Endothelial cell of umbilical vein (primary cell): ENCODE measurements at regions not wholly inside any gene's neighbourhood (a gene's known extent, or its start where the extent isn't known, plus 50 kb on each side); places are given as distances from the start of the nearest gene placed in this dataset.

Experiments
- BruUV-seq: library from RNA; stranded (reverse); fragments of 400-500 nt; replicated peaks from 2 replicates; lab custom pipeline; 2021; lab: Mats Ljungman, UMichigan
- CTCF ChIA-PET: fragments of 300-600, 350-600 bp; sonication (Branson Sonifier 250); formaldehyde crosslinking; loops from one replicate; lab custom pipeline; 2021; ENCODE audit warnings: antibody characterized with exemption, inconsistent platforms; lab: Charles Lee
- POLR2A ChIA-PET: fragments of 300-600, 350-600 bp; sonication (Branson Sonifier 250); formaldehyde crosslinking; loops from one replicate; lab custom pipeline; 2021; ENCODE audit warnings: antibody characterized with exemption, inconsistent platforms; lab: Charles Lee
- DNase-seq: peaks from one replicate; pipeline ENCODE4 v3.0.0-alpha.2; 2011; ENCODE audit warnings: low read depth, low spot score
- FAIRE-seq: peaks from 2 replicates; lab custom pipeline; 2011; peaks lifted over from hg19 to GRCh38; lab: Jason Lieb, UNC
- H2AFZ ChIP-seq: 2 replicates; pipeline ENCODE4 v1.6.0; 2012; ENCODE audit warnings: low read depth, low read length, control low read depth, inconsistent platforms
- H3K27ac ChIP-seq: 2 replicates; pipeline ENCODE4 v1.5.1; 2011; ENCODE audit warnings: low read depth, mild to moderate bottlenecking, control low read depth, low read length, moderate library complexity; ENCODE audit not compliant: insufficient read depth
- H3K27me3 ChIP-seq, 2 experiments: 2 replicates each; pipeline versions ENCODE4 v1.6.0 to v1.6.1; 2011; ENCODE audit warnings: low read length in 2 of 2, mixed read lengths in 1 of 2; ENCODE audit not compliant: control insufficient read depth in 2 of 2, insufficient read depth in 2 of 2
- H3K36me3 ChIP-seq, 2 experiments: 2 replicates in 1 of 2; 3 replicates in 1 of 2; pipeline ENCODE4 v1.5.1; 2011; ENCODE audit warnings: low read length in 2 of 2, mild to moderate bottlenecking in 1 of 2, moderate library complexity in 1 of 2; ENCODE audit not compliant: control insufficient read depth in 2 of 2, insufficient read depth in 2 of 2; ENCODE audit errors: extremely low read depth in 1 of 2
- H3K4me1 ChIP-seq: 3 replicates; pipeline ENCODE4 v1.5.1; 2011; ENCODE audit warnings: mild to moderate bottlenecking, low read length; ENCODE audit not compliant: control insufficient read depth, insufficient read depth; ENCODE audit errors: extremely low read depth
- H3K4me2 ChIP-seq: 2 replicates; pipeline ENCODE4 v1.6.1; 2011; ENCODE audit warnings: low read length, control low read depth, mixed read lengths; ENCODE audit not compliant: insufficient read depth
- H3K4me3 ChIP-seq, 3 experiments: fragments of 200-600 bp in 1 of 3; sonication (generic), shearing (Covaris generic) in 1 of 3; replicated peaks in 1 of 3; 2 replicates each; pipeline ENCODE4 v1.5.1; 2011 to 2016; ENCODE audit warnings: control low read depth in 3 of 3, low read length in 3 of 3, mild to moderate bottlenecking in 2 of 3, inconsistent platforms in 1 of 3, low read depth in 1 of 3, moderate library complexity in 1 of 3; ENCODE audit not compliant: insufficient read depth in 1 of 3
- H3K79me2 ChIP-seq: 2 replicates; pipeline ENCODE4 v1.6.0; 2012; ENCODE audit warnings: low read length, inconsistent platforms; ENCODE audit not compliant: control insufficient read depth, insufficient read depth
- H3K9ac ChIP-seq: replicated peaks from 2 replicates; pipeline ENCODE3; 2011; ENCODE audit warnings: low read length, control low read depth; ENCODE audit not compliant: insufficient read depth; ENCODE audit errors: extremely low read depth
- H3K9me1 ChIP-seq: replicated peaks from 3 replicates; pipeline ENCODE4 v1.6.0; 2011; ENCODE audit warnings: mild to moderate bottlenecking, low read length; ENCODE audit not compliant: control insufficient read depth, insufficient read depth; ENCODE audit errors: extremely low read depth
- H3K9me3 ChIP-seq: replicated peaks from 2 replicates; pipeline ENCODE4 v1.5.1; 2012; ENCODE audit warnings: low read length, inconsistent platforms; ENCODE audit not compliant: control insufficient read depth, insufficient read depth
- H4K20me1 ChIP-seq: replicated peaks from 2 replicates; pipeline ENCODE3; 2011; ENCODE audit warnings: mild to moderate bottlenecking, low read length; ENCODE audit not compliant: control insufficient read depth, insufficient read depth; ENCODE audit errors: extremely low read depth
- EZH2 ChIP-seq: IDR thresholded peaks from 2 replicates; pipeline ENCODE4 v1.6.1; 2012; ENCODE audit warnings: borderline replicate concordance, low read depth, mild to moderate bottlenecking, moderate library complexity, low read length, inconsistent platforms; ENCODE audit not compliant: severe bottlenecking
- FOS ChIP-seq: IDR thresholded peaks from 2 replicates; pipeline ENCODE4 v1.6.1; 2011; ENCODE audit warnings: mild to moderate bottlenecking, low read length, moderate library complexity, borderline replicate concordance; ENCODE audit not compliant: insufficient read depth
- GATA2 ChIP-seq: IDR thresholded peaks from 2 replicates; pipeline ENCODE4 v1.7.0; 2011; ENCODE audit warnings: low read depth, mild to moderate bottlenecking, moderate library complexity, mixed read lengths, low read length; ENCODE audit not compliant: insufficient read length, insufficient read depth
- JUN ChIP-seq: IDR thresholded peaks from 2 replicates; pipeline ENCODE4 v1.6.1; 2011; ENCODE audit warnings: borderline replicate concordance, low read depth; ENCODE audit not compliant: insufficient read length, insufficient read depth
- MYC ChIP-seq: IDR thresholded peaks from one replicate; pipeline ENCODE4 v1.6.1; 2011; ENCODE audit warnings: mild to moderate bottlenecking, low read depth, low read length
- POLR2A ChIP-seq: IDR thresholded peaks from 2 replicates; pipeline ENCODE4 v1.6.1; 2012; ENCODE audit warnings: low read depth, mild to moderate bottlenecking, control low read depth, low read length
- POLR2AphosphoS5 ChIP-seq: IDR thresholded peaks from 2 replicates; pipeline ENCODE4 v1.6.1; 2012; ENCODE audit warnings: low read depth, mild to moderate bottlenecking, control low read depth, low read length, moderate library complexity; ENCODE audit not compliant: insufficient read depth
- dilution Hi-C: fragments of 300-500 bp; cut with MboI; formaldehyde crosslinking; loops from one replicate; pipeline ENCODE4 v1.15.0; 2019; ENCODE audit warnings: low sequenced_read_pairs; ENCODE audit not compliant: extremely low pct_ligation_motif_present
- intact Hi-C: fragments of 100-400 bp; cut with micrococcal nuclease; formaldehyde crosslinking; loops from one replicate; pipeline ENCODE4 v1.10.0; 2022
- TF ChIP-seq, protein P1 (sequence below), 2 donors: IDR thresholded peaks; 1 replicate in 1 of 2; 2 replicates in 1 of 2; pipeline ENCODE4 v1.5.1; 2011; ENCODE audit warnings: low read length in 2 of 2, mild to moderate bottlenecking in 2 of 2, moderate library complexity in 2 of 2, control low read depth in 1 of 2, inconsistent platforms in 1 of 2, low read depth in 1 of 2; ENCODE audit not compliant: insufficient read depth in 1 of 2; ENCODE audit errors: extremely low read depth in 1 of 2
- TF ChIP-seq, protein P2 (sequence below): IDR thresholded peaks from 2 replicates; pipeline ENCODE4 v1.6.1; 2011; ENCODE audit not compliant: insufficient read depth, insufficient read length

DNA sequence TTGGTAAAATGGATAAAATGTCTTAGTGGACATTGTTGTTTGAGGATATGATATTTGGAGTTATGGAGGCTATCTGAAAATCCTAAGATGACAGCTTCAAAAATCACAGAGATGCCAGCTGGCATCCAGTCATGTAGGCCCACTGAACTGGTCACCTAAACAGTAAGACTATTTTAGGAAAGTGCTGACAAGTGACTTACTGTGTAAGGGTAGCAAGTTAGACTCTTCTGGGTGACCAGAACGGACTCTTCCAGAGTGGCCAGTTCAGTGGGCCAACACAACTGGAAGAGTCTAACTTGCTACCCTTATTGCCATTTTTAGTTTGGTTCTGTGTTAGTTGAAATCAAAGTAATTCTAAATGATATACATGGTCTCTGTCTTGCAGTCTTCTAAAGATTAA is 61.4 kb upstream of the ATP8A1 start:
- no TSS peak for BruUV-seq
- TF ChIP-seq EZH2 (no peak), FOS (no peak), POLR2A (no peak), GATA2 (no peak), POLR2AphosphoS5 (no peak), MYC (no peak), JUN (no peak)
- Histone ChIP-seq H3K27me3 (no peaks in the 10 kb centered on the region), H3K9ac (no peak overlapping the region), H3K27ac (no peak overlapping the region), H3K79me2 (no peaks in the 10 kb centered on the region), H3K4me1 (no peaks in the 10 kb centered on the region), H3K4me2 (no peak overlapping the region), H3K4me3 (no peak overlapping the region), H3K36me3 (no peaks in the 10 kb centered on the region), H2AFZ (no peak overlapping the region), H3K9me1 (no peaks in the 10 kb centered on the region), H3K9me3 (no peaks in the 10 kb centered on the region), H4K20me1 (no peaks in the 10 kb centered on the region)
- DNase-seq (no peak), FAIRE-seq (no peak)
- POLR2A ChIA-PET, result no interaction called here
- CTCF ChIA-PET, result no interaction called here
- dilution Hi-C loops, result no loop called here
- intact Hi-C loops, result no loop called here

DNA sequence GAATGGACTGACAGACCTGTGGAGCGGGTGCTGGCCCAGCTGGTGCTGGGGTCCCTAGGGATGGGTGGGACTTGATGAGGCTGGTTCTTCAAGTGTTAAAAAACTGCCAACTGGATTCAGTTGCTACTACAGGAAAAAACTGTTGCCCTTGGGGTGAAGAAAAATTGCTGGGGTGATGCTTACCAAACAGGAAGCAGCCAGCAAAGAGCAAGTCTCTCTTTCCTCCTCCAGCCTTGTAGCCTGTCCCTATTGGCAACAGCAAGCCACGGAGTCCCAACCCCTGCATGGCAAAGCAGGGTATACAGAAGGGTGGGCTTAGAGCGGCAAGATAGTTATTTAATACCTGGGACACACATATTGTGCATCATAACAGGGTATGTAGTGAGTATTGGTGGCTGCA is 60.1 kb upstream of the ATP8A1 start:
- Histone ChIP-seq H3K4me3 (no peak overlapping the region), H3K79me2 (no peaks in the 10 kb centered on the region), H2AFZ (no peak overlapping the region), H3K27me3 (no peaks in the 10 kb centered on the region), H3K9me1 (no peaks in the 10 kb centered on the region), H3K36me3 (no peaks in the 10 kb centered on the region), H4K20me1 (no peaks in the 10 kb centered on the region), H3K4me1 (no peaks in the 10 kb centered on the region), H3K4me2 (no peak overlapping the region), H3K9ac (no peak overlapping the region), H3K9me3 (no peaks in the 10 kb centered on the region), H3K27ac (no peak overlapping the region)
- FAIRE-seq (no peak), DNase-seq (no peak)
- intact Hi-C loops, result no loop called here
- dilution Hi-C loops, result no loop called here
- BruUV-seq, result no TSS peak
- TF ChIP-seq, protein P1, sequence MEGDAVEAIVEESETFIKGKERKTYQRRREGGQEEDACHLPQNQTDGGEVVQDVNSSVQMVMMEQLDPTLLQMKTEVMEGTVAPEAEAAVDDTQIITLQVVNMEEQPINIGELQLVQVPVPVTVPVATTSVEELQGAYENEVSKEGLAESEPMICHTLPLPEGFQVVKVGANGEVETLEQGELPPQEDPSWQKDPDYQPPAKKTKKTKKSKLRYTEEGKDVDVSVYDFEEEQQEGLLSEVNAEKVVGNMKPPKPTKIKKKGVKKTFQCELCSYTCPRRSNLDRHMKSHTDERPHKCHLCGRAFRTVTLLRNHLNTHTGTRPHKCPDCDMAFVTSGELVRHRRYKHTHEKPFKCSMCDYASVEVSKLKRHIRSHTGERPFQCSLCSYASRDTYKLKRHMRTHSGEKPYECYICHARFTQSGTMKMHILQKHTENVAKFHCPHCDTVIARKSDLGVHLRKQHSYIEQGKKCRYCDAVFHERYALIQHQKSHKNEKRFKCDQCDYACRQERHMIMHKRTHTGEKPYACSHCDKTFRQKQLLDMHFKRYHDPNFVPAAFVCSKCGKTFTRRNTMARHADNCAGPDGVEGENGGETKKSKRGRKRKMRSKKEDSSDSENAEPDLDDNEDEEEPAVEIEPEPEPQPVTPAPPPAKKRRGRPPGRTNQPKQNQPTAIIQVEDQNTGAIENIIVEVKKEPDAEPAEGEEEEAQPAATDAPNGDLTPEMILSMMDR (IDR thresholded peaks at IDR 0.05; ENCODE audit: extremely low read depth in 1 of 2, insufficient read depth in 1 of 2, low read depth in 1 of 2, low read length in 2 of 2), result no peak
- TF ChIP-seq POLR2A (no peak), FOS (no peak), GATA2 (no peak), POLR2AphosphoS5 (no peak), EZH2 (no peak), JUN (no peak), MYC (no peak)
- TF ChIP-seq, protein P2, sequence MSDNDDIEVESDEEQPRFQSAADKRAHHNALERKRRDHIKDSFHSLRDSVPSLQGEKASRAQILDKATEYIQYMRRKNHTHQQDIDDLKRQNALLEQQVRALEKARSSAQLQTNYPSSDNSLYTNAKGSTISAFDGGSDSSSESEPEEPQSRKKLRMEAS, result no peak
- CTCF ChIA-PET, result interaction anchor here (0.8 kb wide), 1 partner anchor 148 kb away, joined by 3 read pairs; no protein-coding TSS in a partner anchor
- POLR2A ChIA-PET, result no interaction called here
